Keratinocyte (primary cell): ENCODE measurements at regions not wholly inside any gene's neighbourhood (a gene's known extent, or its start where the extent isn't known, plus 50 kb on each side); places are given as distances from the start of the nearest gene placed in this dataset.

Source experiments
- DNase-seq: peaks from one replicate; pipeline ENCODE4 v3.0.0-alpha.2; 2011; ENCODE audit warnings: low read depth, missing footprints, low spot score
- FAIRE-seq: peaks from 2 replicates; lab custom pipeline; 2011; peaks lifted over from hg19 to GRCh38; lab: Jason Lieb, UNC
- H2AFZ ChIP-seq: 2 replicates; pipeline ENCODE4 v1.6.0; 2012; ENCODE audit warnings: low read length, control low read depth, inconsistent platforms; ENCODE audit not compliant: control insufficient read depth
- H3K27ac ChIP-seq: 2 replicates; pipeline ENCODE4 v1.5.1; 2011; ENCODE audit warnings: low read length; ENCODE audit not compliant: control insufficient read depth, insufficient read depth
- H3K27me3 ChIP-seq: 3 replicates; pipeline ENCODE4 v1.6.0; 2011; ENCODE audit warnings: low read length; ENCODE audit not compliant: control insufficient read depth, insufficient read depth; ENCODE audit errors: extremely low read depth
- H3K36me3 ChIP-seq, 2 experiments: 2 replicates in 1 of 2; 3 replicates in 1 of 2; pipeline ENCODE4 v1.5.1; 2011; ENCODE audit warnings: low read length in 2 of 2, mild to moderate bottlenecking in 1 of 2; ENCODE audit not compliant: control insufficient read depth in 2 of 2, insufficient read depth in 2 of 2; ENCODE audit errors: extremely low read depth in 1 of 2
- H3K4me1 ChIP-seq: 3 replicates; pipeline ENCODE4 v1.5.1; 2011; ENCODE audit warnings: low read length; ENCODE audit not compliant: control insufficient read depth, insufficient read depth; ENCODE audit errors: extremely low read depth
- H3K4me2 ChIP-seq: 3 replicates; pipeline ENCODE4 v1.6.0; 2011; ENCODE audit warnings: low read depth, low read length; ENCODE audit not compliant: control insufficient read depth, insufficient read depth; ENCODE audit errors: extremely low read depth
- H3K4me3 ChIP-seq, 3 experiments: fragments of 200-600 bp in 1 of 3; sonication (generic) in 1 of 3; 2 replicates in 2 of 3; 3 replicates in 1 of 3; pipeline ENCODE4 v1.5.1; 2011 to 2016; ENCODE audit warnings: low read length in 3 of 3, mild to moderate bottlenecking in 3 of 3, control low read depth in 2 of 3, inconsistent platforms in 1 of 3, low read depth in 1 of 3, mixed read lengths in 1 of 3, mixed run types in 1 of 3, moderate library complexity in 1 of 3; ENCODE audit not compliant: control insufficient read depth in 2 of 3, insufficient read depth in 2 of 3; ENCODE audit errors: extremely low read depth in 1 of 3
- H3K79me2 ChIP-seq: 2 replicates; pipeline ENCODE4 v1.6.0; 2012; ENCODE audit warnings: low read length; ENCODE audit not compliant: control insufficient read depth, insufficient read depth
- H3K9ac ChIP-seq: 3 replicates; pipeline ENCODE4 v1.6.0; 2011; ENCODE audit warnings: low read length; ENCODE audit not compliant: control insufficient read depth, insufficient read depth; ENCODE audit errors: extremely low read depth
- H3K9me1 ChIP-seq: 3 replicates; pipeline ENCODE4 v1.6.0; 2011; ENCODE audit warnings: low read length; ENCODE audit not compliant: control insufficient read depth, insufficient read depth; ENCODE audit errors: extremely low read depth
- H3K9me3 ChIP-seq: 2 replicates; pipeline ENCODE4 v1.5.1; 2012; ENCODE audit warnings: low read depth, low read length; ENCODE audit not compliant: control insufficient read depth
- H4K20me1 ChIP-seq: 3 replicates; pipeline ENCODE4 v1.6.0; 2011; ENCODE audit warnings: low read length; ENCODE audit not compliant: control insufficient read depth, insufficient read depth; ENCODE audit errors: extremely low read depth
- CTCF ChIP-seq, 3 experiments: IDR thresholded peaks in 1 of 3; conservative IDR thresholded peaks in 1 of 3; optimal IDR thresholded peaks in 1 of 3; 2 replicates in 2 of 3; 3 replicates in 1 of 3; pipeline versions ENCODE3 to v1.5.1; 2011; ENCODE audit warnings: low read length in 3 of 3, mild to moderate bottlenecking in 3 of 3, moderate library complexity in 2 of 3, control low read depth in 1 of 3, inconsistent platforms in 1 of 3; ENCODE audit not compliant: insufficient read depth in 2 of 3; ENCODE audit errors: extremely low read depth in 1 of 3
- EZH2 ChIP-seq: IDR thresholded peaks from one replicate; pipeline ENCODE4 v1.6.1; 2012; ENCODE audit warnings: inconsistent platforms, mild to moderate bottlenecking, low read length, moderate library complexity
- dilution Hi-C: fragments of 300-500 bp; cut with MboI; formaldehyde crosslinking; loops from one replicate; pipeline ENCODE4 v1.7.0; 2020; ENCODE audit warnings: low sequenced_read_pairs; ENCODE audit not compliant: extremely low pct_ligation_motif_present

GRCh38 chr7:35446091-35446490 is 192.2 kb upstream of the TBX20 start:
- no peak for FAIRE-seq
- no peaks in the 10 kb centered on the region for H3K4me1 ChIP-seq
- no peaks in the 10 kb centered on the region for H3K9me3 ChIP-seq
- H3K36me3 ChIP-seq, result no peaks in the 10 kb centered on the region
- no peaks in the 10 kb centered on the region for H3K27me3 ChIP-seq
- TF ChIP-seq CTCF (optimal IDR thresholded peaks at IDR 0.05 in 1 of 3, IDR thresholded peaks at IDR 0.05 in 1 of 3, conservative IDR thresholded peaks at IDR 0.05 in 1 of 3; ENCODE audit: extremely low read depth in 1 of 3, insufficient read depth in 2 of 3, low read length in 3 of 3) (no peak), EZH2 (no peak)
- no peaks in the 10 kb centered on the region for H3K79me2 ChIP-seq
- no peak overlapping the region for H3K27ac ChIP-seq
- H3K9ac ChIP-seq, result no peak overlapping the region
- no peaks in the 10 kb centered on the region for H4K20me1 ChIP-seq
- dilution Hi-C loops, result no loop called here
- no peak overlapping the region for H3K4me3 ChIP-seq
- no peak overlapping the region for H3K4me2 ChIP-seq
- H2AFZ ChIP-seq, result no peak overlapping the region
- no peaks in the 10 kb centered on the region for H3K9me1 ChIP-seq
- no peak for DNase-seq

GRCh38 chr7:35437619-35438275 is 183.8 kb upstream of the TBX20 start:
- H3K36me3 ChIP-seq, result no peaks in the 10 kb centered on the region

More at GRCh38 chr7:35437619-35438275, 183.8 kb upstream of the TBX20 start:
- Histone ChIP-seq H3K4me3 (no peak overlapping the region), H3K9me1 (no peaks in the 10 kb centered on the region), H3K27me3 (no peaks in the 10 kb centered on the region), H3K9ac (no peak overlapping the region), H3K27ac (no peak overlapping the region), H2AFZ (no peak overlapping the region), H3K9me3 (no peaks in the 10 kb centered on the region), H4K20me1 (no peaks in the 10 kb centered on the region), H3K4me2 (no peak overlapping the region), H3K4me1 (no peaks in the 10 kb centered on the region), H3K79me2 (no peaks in the 10 kb centered on the region)
- dilution Hi-C loops, result no loop called here
- FAIRE-seq, result no peak
- TF ChIP-seq EZH2 (no peak), CTCF (optimal IDR thresholded peaks at IDR 0.05 in 1 of 3, IDR thresholded peaks at IDR 0.05 in 1 of 3, conservative IDR thresholded peaks at IDR 0.05 in 1 of 3; ENCODE audit: extremely low read depth in 1 of 3, insufficient read depth in 2 of 3, low read length in 3 of 3) (no peak)
- no peak for DNase-seq
